ENCODE measurements at regions not wholly inside any gene's neighbourhood (a gene's known extent, or its start where the extent isn't known, plus 50 kb on each side); places are given as distances from the start of the nearest gene placed in this dataset.

DNA sequence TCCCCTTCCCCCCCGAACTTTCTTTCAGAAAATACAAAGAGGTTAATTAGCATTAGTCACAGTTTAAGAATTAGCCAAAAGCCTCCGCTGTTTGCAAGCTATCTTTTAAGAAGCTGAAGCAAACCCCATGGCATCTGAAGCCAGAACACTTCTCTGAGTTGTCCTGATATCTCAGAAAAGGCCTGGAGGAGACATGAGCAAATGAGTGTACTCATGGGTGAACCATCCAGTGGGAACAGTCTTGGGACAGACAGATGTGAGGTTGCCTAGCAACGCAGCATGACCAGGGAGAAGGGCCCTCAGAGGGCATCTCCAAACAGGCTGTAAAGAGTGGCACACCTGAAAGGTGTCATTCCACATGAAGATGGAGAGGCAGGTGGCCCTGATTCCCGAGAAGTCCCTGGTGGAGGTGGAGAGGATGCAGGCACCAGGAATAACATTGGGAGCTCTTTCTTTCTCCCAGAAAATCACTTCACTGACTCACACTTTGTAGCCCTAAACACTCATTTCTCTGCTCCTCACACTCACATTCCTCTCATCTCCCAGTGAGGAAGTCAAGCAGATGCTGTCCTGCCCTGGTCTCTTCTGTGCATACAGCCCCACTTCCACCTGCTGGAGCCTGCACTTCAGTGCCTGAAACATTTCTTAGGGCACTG, 87.0 kb upstream of the TSHZ3 start:
- Histone ChIP-seq H2BK12ac (ENCODE audit: low read length) (no peak overlapping the region), H2BK5ac (ENCODE audit: low read length) (no peak overlapping the region), H4K91ac (ENCODE audit: low read depth, low read length, poor library complexity) (no peak overlapping the region), H3K4me2 (ENCODE audit: insufficient read depth, low read length, poor library complexity, severe bottlenecking) (no peak overlapping the region), H3K9ac (ENCODE audit: low read depth, low read length, poor library complexity) (no peak overlapping the region), H3K36me3 (replicated peaks in 1 of 2; ENCODE audit: control insufficient read depth in 2 of 2, insufficient read depth in 2 of 2, low read length in 2 of 2) (no peaks in the 10 kb centered on the region), H3K18ac (ENCODE audit: low read length) (no peak overlapping the region), H3K9me3 (replicated peaks in 1 of 2; ENCODE audit: control insufficient read depth in 2 of 2, insufficient read depth in 1 of 2, low read depth in 1 of 2, low read length in 2 of 2) (no peaks in the 10 kb centered on the region), H3K4ac (ENCODE audit: low read length) (no peak overlapping the region), H3K79me1 (ENCODE audit: low read depth, low read length) (no peaks in the 10 kb centered on the region), H2AFZ (ENCODE audit: low read length) (no peak overlapping the region), H3K23ac (ENCODE audit: low read depth, low read length, poor library complexity) (no peak overlapping the region), H3K4me3 (ENCODE audit: low read length in 2 of 2) (no peak overlapping the region), H2BK120ac (ENCODE audit: low read depth, low read length) (no peak overlapping the region), H3K27me3 (ENCODE audit: control insufficient read depth in 3 of 3, insufficient read depth in 3 of 3, low read depth in 1 of 3, low read length in 3 of 3) (no peaks in the 10 kb centered on the region), H2BK15ac (ENCODE audit: low read length) (no peak overlapping the region), H3K14ac (ENCODE audit: low read length) (no peak overlapping the region), H3K27ac (replicated peaks; ENCODE audit: low read length) (no peak overlapping the region), H3K4me1 (ENCODE audit: control insufficient read depth in 2 of 2, insufficient read depth in 1 of 2, low read depth in 1 of 2, low read length in 2 of 2) (no peaks in the 10 kb centered on the region), H4K8ac (ENCODE audit: low read depth, low read length) (no peak overlapping the region), H2AK5ac (ENCODE audit: low read depth, low read length) (no peak overlapping the region)
- DNase-seq (ENCODE audit: low spot score): no peak
- WGBS, 2 donors (ENCODE audit: extremely low coverage in 2 of 2, insufficient read length in 2 of 2, insufficient replicate concordance in 1 of 2): no CpG with 5 or more reads among the region's 4 CpGs

DNA sequence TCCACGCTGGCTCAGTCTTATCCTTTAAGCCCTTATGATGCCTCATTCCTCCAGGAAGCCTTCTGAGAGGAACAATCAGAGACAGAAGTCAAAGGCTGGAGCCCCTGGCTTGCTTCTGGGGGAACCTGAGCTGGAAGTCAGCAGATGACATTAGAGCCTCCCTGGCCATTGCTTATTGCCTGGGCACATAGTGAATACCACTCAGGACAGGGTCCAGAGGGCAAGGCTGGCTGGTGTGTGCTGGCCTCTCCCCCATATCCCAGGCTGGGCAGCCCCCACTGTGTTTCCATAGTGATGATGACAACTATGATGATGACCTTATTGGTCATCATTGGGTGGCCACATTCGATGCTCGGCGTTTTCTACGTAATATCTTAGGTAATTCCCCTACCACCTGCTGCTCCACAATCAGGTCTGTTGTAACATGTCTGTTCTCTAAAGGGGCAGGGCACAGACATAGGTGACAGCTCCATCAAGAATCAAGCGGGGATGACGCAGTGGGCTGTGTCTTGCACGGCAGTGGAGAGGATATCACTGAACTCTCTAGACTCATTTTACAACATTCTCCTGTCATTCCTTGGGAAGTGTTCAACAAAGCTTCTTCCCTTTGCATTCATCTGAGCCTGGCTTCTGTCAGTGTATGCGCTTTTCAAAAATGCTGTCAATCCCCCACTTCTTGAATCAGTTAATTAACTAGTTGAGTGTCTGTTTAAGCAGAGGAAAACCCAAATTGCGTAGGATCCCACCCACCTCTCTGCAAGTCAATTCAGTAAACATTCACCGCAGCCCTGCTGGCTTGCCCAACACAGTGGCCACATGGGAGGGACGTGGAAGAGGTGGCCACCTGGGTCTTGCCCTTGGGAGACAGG, 89.4 kb upstream of the TSHZ3 start:
- no peak overlapping the region for H2AK5ac ChIP-seq (ENCODE audit: low read depth, low read length)
- no peak overlapping the region for H3K14ac ChIP-seq (ENCODE audit: low read length)
- no peak overlapping the region for H2BK12ac ChIP-seq (ENCODE audit: low read length)
- no peak for DNase-seq (ENCODE audit: low spot score)
- WGBS, 2 donors (ENCODE audit: extremely low coverage in 2 of 2, insufficient read length in 2 of 2, insufficient replicate concordance in 1 of 2): no CpG with 5 or more reads among the region's 12 CpGs
- H2BK120ac ChIP-seq (ENCODE audit: low read depth, low read length): no peak overlapping the region
- H3K4me1 ChIP-seq (ENCODE audit: control insufficient read depth in 2 of 2, insufficient read depth in 1 of 2, low read depth in 1 of 2, low read length in 2 of 2): no peaks in the 10 kb centered on the region
- H3K18ac ChIP-seq (ENCODE audit: low read length): no peak overlapping the region
- H4K8ac ChIP-seq (ENCODE audit: low read depth, low read length): no peak overlapping the region
- no peak overlapping the region for H2BK15ac ChIP-seq (ENCODE audit: low read length)
- H4K91ac ChIP-seq (ENCODE audit: low read depth, low read length, poor library complexity): no peak overlapping the region
- H3K4me3 ChIP-seq (ENCODE audit: low read length in 2 of 2): no peak overlapping the region
- H3K79me1 ChIP-seq (ENCODE audit: low read depth, low read length): no peaks in the 10 kb centered on the region
- H3K27me3 ChIP-seq (ENCODE audit: control insufficient read depth in 3 of 3, insufficient read depth in 3 of 3, low read depth in 1 of 3, low read length in 3 of 3): no peaks in the 10 kb centered on the region
- H3K9ac ChIP-seq (ENCODE audit: low read depth, low read length, poor library complexity): no peak overlapping the region
- H2AFZ ChIP-seq (ENCODE audit: low read length): no peak overlapping the region
- no peak overlapping the region for H3K4me2 ChIP-seq (ENCODE audit: insufficient read depth, low read length, poor library complexity, severe bottlenecking)
- no peak overlapping the region for H2BK5ac ChIP-seq (ENCODE audit: low read length)
- H3K23ac ChIP-seq (ENCODE audit: low read depth, low read length, poor library complexity): no peak overlapping the region
- H3K4ac ChIP-seq (ENCODE audit: low read length): no peak overlapping the region
- no peaks in the 10 kb centered on the region for H3K36me3 ChIP-seq (replicated peaks in 1 of 2; ENCODE audit: control insufficient read depth in 2 of 2, insufficient read depth in 2 of 2, low read length in 2 of 2)
- H3K27ac ChIP-seq (replicated peaks; ENCODE audit: low read length): no peak overlapping the region
- H3K9me3 ChIP-seq (replicated peaks in 1 of 2; ENCODE audit: control insufficient read depth in 2 of 2, insufficient read depth in 1 of 2, low read depth in 1 of 2, low read length in 2 of 2): no peaks in the 10 kb centered on the region

DNA sequence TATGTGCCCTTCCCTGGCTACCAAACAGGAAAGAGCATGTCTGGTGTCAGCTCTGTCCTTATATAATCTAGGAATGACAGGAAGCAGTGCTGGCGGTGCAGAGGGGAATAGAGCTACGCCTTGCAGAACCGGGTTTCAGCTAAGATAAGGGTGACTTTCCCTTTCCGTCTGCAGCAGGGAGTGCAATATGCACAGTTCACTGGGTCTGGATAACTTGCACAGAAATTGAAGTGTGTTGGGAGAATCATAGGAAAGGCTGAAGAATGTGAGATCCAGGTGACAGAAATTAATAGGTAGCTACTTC, 90.0 kb upstream of the TSHZ3 start:
- Histone ChIP-seq H2BK120ac (ENCODE audit: low read depth, low read length) (no peak overlapping the region), H4K8ac (ENCODE audit: low read depth, low read length) (no peak overlapping the region), H3K4me3 (ENCODE audit: low read length in 2 of 2) (no peak overlapping the region), H3K9me3 (replicated peaks in 1 of 2; ENCODE audit: control insufficient read depth in 2 of 2, insufficient read depth in 1 of 2, low read depth in 1 of 2, low read length in 2 of 2) (no peaks in the 10 kb centered on the region), H2AFZ (ENCODE audit: low read length) (no peak overlapping the region), H2BK12ac (ENCODE audit: low read length) (no peak overlapping the region), H3K9ac (ENCODE audit: low read depth, low read length, poor library complexity) (no peak overlapping the region), H3K18ac (ENCODE audit: low read length) (no peak overlapping the region), H3K27me3 (ENCODE audit: control insufficient read depth in 3 of 3, insufficient read depth in 3 of 3, low read depth in 1 of 3, low read length in 3 of 3) (no peaks in the 10 kb centered on the region), H3K14ac (ENCODE audit: low read length) (no peak overlapping the region), H3K27ac (replicated peaks; ENCODE audit: low read length) (no peak overlapping the region), H4K91ac (ENCODE audit: low read depth, low read length, poor library complexity) (no peak overlapping the region), H2AK5ac (ENCODE audit: low read depth, low read length) (no peak overlapping the region), H3K4me2 (ENCODE audit: insufficient read depth, low read length, poor library complexity, severe bottlenecking) (no peak overlapping the region), H3K4ac (ENCODE audit: low read length) (no peak overlapping the region), H3K79me1 (ENCODE audit: low read depth, low read length) (no peaks in the 10 kb centered on the region), H3K4me1 (ENCODE audit: control insufficient read depth in 2 of 2, insufficient read depth in 1 of 2, low read depth in 1 of 2, low read length in 2 of 2) (no peaks in the 10 kb centered on the region), H3K36me3 (replicated peaks in 1 of 2; ENCODE audit: control insufficient read depth in 2 of 2, insufficient read depth in 2 of 2, low read length in 2 of 2) (no peaks in the 10 kb centered on the region), H3K23ac (ENCODE audit: low read depth, low read length, poor library complexity) (no peak overlapping the region), H2BK5ac (ENCODE audit: low read length) (no peak overlapping the region), H2BK15ac (ENCODE audit: low read length) (no peak overlapping the region)
- WGBS, 2 donors (ENCODE audit: extremely low coverage in 2 of 2, insufficient read length in 2 of 2, insufficient replicate concordance in 1 of 2): no CpG with 5 or more reads among the region's 4 CpGs
- no peak for DNase-seq (ENCODE audit: low spot score)

DNA sequence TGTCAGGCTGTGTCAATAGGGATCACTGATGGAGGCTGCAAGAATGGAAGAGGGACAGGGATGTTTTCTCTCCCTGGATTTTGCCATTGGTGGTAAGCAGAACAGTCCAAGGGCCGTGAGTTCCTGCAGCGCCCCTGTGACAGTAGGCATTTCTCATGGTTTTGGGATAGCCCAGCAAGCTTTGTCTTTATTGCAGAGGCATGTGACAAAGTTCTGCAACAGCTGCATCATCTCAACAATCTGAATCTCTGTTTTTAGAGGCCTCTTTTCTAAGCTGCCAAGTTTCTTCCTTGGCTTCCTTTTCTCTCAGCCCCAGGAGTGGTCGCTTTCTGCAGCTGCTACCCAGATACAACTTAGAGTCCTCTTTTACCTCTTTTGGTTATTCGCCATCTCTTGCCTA, 95.7 kb upstream of the TSHZ3 start:
- no peaks in the 10 kb centered on the region for H3K9me3 ChIP-seq (replicated peaks in 1 of 2; ENCODE audit: control insufficient read depth in 2 of 2, insufficient read depth in 1 of 2, low read depth in 1 of 2, low read length in 2 of 2)
- H2BK12ac ChIP-seq (ENCODE audit: low read length): no peak overlapping the region
- no peak overlapping the region for H2AFZ ChIP-seq (ENCODE audit: low read length)
- no peak overlapping the region for H3K4me2 ChIP-seq (ENCODE audit: insufficient read depth, low read length, poor library complexity, severe bottlenecking)
- no CpG with 5 or more reads among the region's 4 CpGs for WGBS, 2 donors (ENCODE audit: extremely low coverage in 2 of 2, insufficient read length in 2 of 2, insufficient replicate concordance in 1 of 2)
- no peak overlapping the region for H3K4me3 ChIP-seq (ENCODE audit: low read length in 2 of 2)
- no peak overlapping the region for H3K18ac ChIP-seq (ENCODE audit: low read length)
- no peak overlapping the region for H4K8ac ChIP-seq (ENCODE audit: low read depth, low read length)
- no peak overlapping the region for H2BK120ac ChIP-seq (ENCODE audit: low read depth, low read length)
- H3K4ac ChIP-seq (ENCODE audit: low read length): no peak overlapping the region
- no peak overlapping the region for H3K14ac ChIP-seq (ENCODE audit: low read length)
- no peak overlapping the region for H2AK5ac ChIP-seq (ENCODE audit: low read depth, low read length)
- H3K4me1 ChIP-seq (ENCODE audit: control insufficient read depth in 2 of 2, insufficient read depth in 1 of 2, low read depth in 1 of 2, low read length in 2 of 2): no peaks in the 10 kb centered on the region
- H4K91ac ChIP-seq (ENCODE audit: low read depth, low read length, poor library complexity): no peak overlapping the region
- H3K36me3 ChIP-seq (replicated peaks in 1 of 2; ENCODE audit: control insufficient read depth in 2 of 2, insufficient read depth in 2 of 2, low read length in 2 of 2): no peaks in the 10 kb centered on the region
- no peak for DNase-seq (ENCODE audit: low spot score)
- no peaks in the 10 kb centered on the region for H3K27me3 ChIP-seq (ENCODE audit: control insufficient read depth in 3 of 3, insufficient read depth in 3 of 3, low read depth in 1 of 3, low read length in 3 of 3)
- no peak overlapping the region for H3K9ac ChIP-seq (ENCODE audit: low read depth, low read length, poor library complexity)
- no peak overlapping the region for H3K27ac ChIP-seq (replicated peaks; ENCODE audit: low read length)
- H3K79me1 ChIP-seq (ENCODE audit: low read depth, low read length): no peaks in the 10 kb centered on the region
- no peak overlapping the region for H3K23ac ChIP-seq (ENCODE audit: low read depth, low read length, poor library complexity)
- no peak overlapping the region for H2BK15ac ChIP-seq (ENCODE audit: low read length)
- no peak overlapping the region for H2BK5ac ChIP-seq (ENCODE audit: low read length)

All from neuronal stem cell (in vitro differentiated cells).